ENCODE measurements at regions not wholly inside any gene's neighbourhood (a gene's known extent, or its start where the extent isn't known, plus 50 kb on each side); places are given as distances from the start of the nearest gene placed in this dataset.

- H3K4me3 ChIP-seq (ENCODE audit: low read depth, low read length): no peak overlapping the region
- DNase-seq (ENCODE audit: low read depth): no peak
- TF ChIP-seq, protein P1, sequence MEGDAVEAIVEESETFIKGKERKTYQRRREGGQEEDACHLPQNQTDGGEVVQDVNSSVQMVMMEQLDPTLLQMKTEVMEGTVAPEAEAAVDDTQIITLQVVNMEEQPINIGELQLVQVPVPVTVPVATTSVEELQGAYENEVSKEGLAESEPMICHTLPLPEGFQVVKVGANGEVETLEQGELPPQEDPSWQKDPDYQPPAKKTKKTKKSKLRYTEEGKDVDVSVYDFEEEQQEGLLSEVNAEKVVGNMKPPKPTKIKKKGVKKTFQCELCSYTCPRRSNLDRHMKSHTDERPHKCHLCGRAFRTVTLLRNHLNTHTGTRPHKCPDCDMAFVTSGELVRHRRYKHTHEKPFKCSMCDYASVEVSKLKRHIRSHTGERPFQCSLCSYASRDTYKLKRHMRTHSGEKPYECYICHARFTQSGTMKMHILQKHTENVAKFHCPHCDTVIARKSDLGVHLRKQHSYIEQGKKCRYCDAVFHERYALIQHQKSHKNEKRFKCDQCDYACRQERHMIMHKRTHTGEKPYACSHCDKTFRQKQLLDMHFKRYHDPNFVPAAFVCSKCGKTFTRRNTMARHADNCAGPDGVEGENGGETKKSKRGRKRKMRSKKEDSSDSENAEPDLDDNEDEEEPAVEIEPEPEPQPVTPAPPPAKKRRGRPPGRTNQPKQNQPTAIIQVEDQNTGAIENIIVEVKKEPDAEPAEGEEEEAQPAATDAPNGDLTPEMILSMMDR (IDR thresholded peaks at IDR 0.05; ENCODE audit: control insufficient read depth, extremely low read depth, insufficient read depth): no peak
These were observed 50.0 kb upstream of the HPCAL1 start for GRCh38 chr2:10252661-10253060.

Measured in LNCaP clone FGC (cell line).